ENCODE measurements at regions not wholly inside any gene's neighbourhood (a gene's known extent, or its start where the extent isn't known, plus 50 kb on each side); places are given as distances from the start of the nearest gene placed in this dataset.
A peak's percentile ranks its signal among the peaks of the same experiment; 100 is the strongest.

- Histone ChIP-seq H3K9me3 (ENCODE audit: control insufficient read depth in 4 of 4, insufficient read depth in 3 of 4, low read length in 3 of 4) (peaks cover 0 to 5% (median 3%) of the 10 kb centered on the region in 4 donors), H3K27ac (ENCODE audit: low read depth in 1 of 2, low read length in 1 of 2) (no peak overlapping the region), H3K27me3 (ENCODE audit: control insufficient read depth in 3 of 3, insufficient read depth in 3 of 3, low read length in 2 of 3) (peaks cover 0 to 2% (median 0%) of the 10 kb centered on the region in 3 donors), H3K4me1 (ENCODE audit: control insufficient read depth in 5 of 5, insufficient read depth in 5 of 5, low read length in 5 of 5) (peaks cover 0 to 7% (median 3%) of the 10 kb centered on the region in 5 donors), H3K4me3 (no peak overlapping the region), H3K36me3 (ENCODE audit: control insufficient read depth in 4 of 4, insufficient read depth in 4 of 4, low read length in 4 of 4) (no peaks in the 10 kb centered on the region), H3K9ac (ENCODE audit: insufficient read depth in 1 of 2, low read length in 2 of 2) (no peak overlapping the region)
- no peak for DNase-seq
- ATAC-seq (ENCODE audit: insufficient read depth, low FRiP score) = no peak
- TF ChIP-seq CTCF (IDR thresholded peaks at IDR 0.05; ENCODE audit: control extremely low read depth, extremely low read depth) = no peak
- 92 to 99% methylated on average over 1 of the region's 1 CpG for WGBS, 2 donors
These were observed 141.7 kb upstream of the NAV2 start for GRCh38 chr11:19570889-19571288.

- Histone ChIP-seq H3K9ac (ENCODE audit: insufficient read depth in 1 of 2, low read length in 2 of 2) (no peak overlapping the region), H3K27me3 (ENCODE audit: control insufficient read depth in 3 of 3, insufficient read depth in 3 of 3, low read length in 2 of 3) (peaks cover 0 to under 1% (median 0%) of the 10 kb centered on the region in 3 donors), H3K9me3 (ENCODE audit: control insufficient read depth in 4 of 4, insufficient read depth in 3 of 4, low read length in 3 of 4) (peaks cover 0 to 5% (median 3%) of the 10 kb centered on the region in 4 donors), H3K36me3 (ENCODE audit: control insufficient read depth in 4 of 4, insufficient read depth in 4 of 4, low read length in 4 of 4) (no peaks in the 10 kb centered on the region), H3K4me3 (no peak overlapping the region), H3K4me1 (ENCODE audit: control insufficient read depth in 5 of 5, insufficient read depth in 5 of 5, low read length in 5 of 5) (peaks cover 0 to 6% (median 0%) of the 10 kb centered on the region in 5 donors), H3K27ac (ENCODE audit: low read depth in 1 of 2, low read length in 1 of 2) (no peak overlapping the region)
- no peak for TF ChIP-seq CTCF (IDR thresholded peaks at IDR 0.05; ENCODE audit: control extremely low read depth, extremely low read depth)
- DNase-seq (no peak), ATAC-seq (ENCODE audit: insufficient read depth, low FRiP score) (no peak)
- WGBS, 2 donors = 93% methylated on average over 3 of the region's 3 CpGs
These were observed 144.6 kb upstream of the NAV2 start for GRCh38 chr11:19567996-19568395.

DNA sequence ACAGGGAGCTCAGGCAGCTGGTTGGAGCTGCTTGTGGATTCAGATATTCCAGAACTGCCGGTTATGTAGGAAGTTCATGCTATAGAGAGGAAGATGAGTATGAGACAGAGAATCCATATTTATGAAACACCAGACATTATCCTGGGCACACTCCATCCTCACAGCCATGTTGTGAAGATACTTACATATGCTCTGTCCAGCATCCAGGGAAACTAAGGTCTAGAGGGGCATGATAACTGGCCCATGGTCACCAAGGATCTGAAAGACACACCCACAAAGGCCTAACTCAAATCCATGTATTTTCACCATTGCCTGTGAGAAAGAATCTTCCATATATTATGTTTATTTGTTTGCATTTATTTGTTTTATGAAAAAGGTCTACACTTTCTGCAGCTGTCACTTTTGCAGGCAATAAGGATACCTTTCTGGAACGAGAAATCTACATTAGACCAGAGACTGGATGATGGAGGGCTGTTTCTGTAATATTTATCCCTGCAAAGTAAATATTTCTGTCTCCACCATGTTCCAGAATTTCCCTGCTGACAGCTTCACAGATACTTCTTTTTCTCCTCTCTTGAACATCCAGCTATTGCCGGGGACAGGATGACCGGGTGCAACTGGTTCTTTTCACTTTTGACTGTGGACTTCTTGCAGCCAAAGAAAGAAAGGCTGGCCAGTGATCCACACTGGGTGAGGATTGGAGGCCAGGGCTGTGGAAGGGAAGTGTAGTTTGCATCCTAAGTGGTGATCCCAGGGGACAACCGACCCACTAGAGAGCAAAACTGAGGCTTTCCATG lies 145.9 kb upstream of the NAV2 start:
- Histone ChIP-seq H3K36me3 (ENCODE audit: control insufficient read depth in 4 of 4, insufficient read depth in 4 of 4, low read length in 4 of 4) (no peaks in the 10 kb centered on the region), H3K4me1 (ENCODE audit: control insufficient read depth in 5 of 5, insufficient read depth in 5 of 5, low read length in 5 of 5) (peaks cover 0 to 6% (median 0%) of the 10 kb centered on the region in 5 donors), H3K9ac (ENCODE audit: insufficient read depth in 1 of 2, low read length in 2 of 2) (no peak overlapping the region), H3K27me3 (ENCODE audit: control insufficient read depth in 3 of 3, insufficient read depth in 3 of 3, low read length in 2 of 3) (no peaks in the 10 kb centered on the region), H3K4me3 (no peak overlapping the region), H3K9me3 (ENCODE audit: control insufficient read depth in 4 of 4, insufficient read depth in 3 of 4, low read length in 3 of 4) (peaks cover 0 to 3% (median 3%) of the 10 kb centered on the region in 4 donors), H3K27ac (ENCODE audit: low read depth in 1 of 2, low read length in 1 of 2) (no peak overlapping the region)
- peak in 1 of 3 donors; percentile 26 for DNase-seq
- 81 to 88% methylated on average over 5 of the region's 5 CpGs for WGBS, 2 donors
- no peak for TF ChIP-seq CTCF (IDR thresholded peaks at IDR 0.05; ENCODE audit: control extremely low read depth, extremely low read depth)
- no peak for ATAC-seq (ENCODE audit: insufficient read depth, low FRiP score)

Measured in lung (tissue), 11 donors.